ENCODE measurements at regions not wholly inside any gene's neighbourhood (a gene's known extent, or its start where the extent isn't known, plus 50 kb on each side); places are given as distances from the start of the nearest gene placed in this dataset.
A peak's percentile ranks its signal among the peaks of the same experiment; 100 is the strongest.
"Not testable (repeated sequence)": the region's sequence is repeated elsewhere in the genome, so short reads cannot be mapped to it uniquely, and the experiment has no call there.

GRCh38 chr3:11739706-11740105, 96.0 kb upstream of the VGLL4 start:
- DNase-seq: no peak

- no peak for DNase-seq
Measured at GRCh38 chr3:11739123-11739522, 95.4 kb upstream of the VGLL4 start.

GRCh38 chr3:11737742-11738141, 94.0 kb upstream of the VGLL4 start:
- DNase-seq: no peak

- no peak for DNase-seq
Measured at GRCh38 chr3:11736136-11736833, 92.6 kb upstream of the VGLL4 start.

GRCh38 chr3:11735638-11736037, 91.9 kb upstream of the VGLL4 start:
- DNase-seq: no peak

- not testable (repeated sequence) for DNase-seq
Measured at GRCh38 chr3:11735111-11735510, 91.4 kb upstream of the VGLL4 start.

- no peak for DNase-seq
Measured at GRCh38 chr3:11733914-11734313, 90.2 kb upstream of the VGLL4 start.

- DNase-seq: no peak
Measured at GRCh38 chr3:11727207-11727606, 83.5 kb upstream of the VGLL4 start.

- DNase-seq: no peak
Measured at GRCh38 chr3:11726146-11726545, 82.4 kb upstream of the VGLL4 start.

GRCh38 chr3:11725340-11725641, 81.6 kb upstream of the VGLL4 start:
- DNase-seq: not testable (repeated sequence)

GRCh38 chr3:11724615-11725339, 81.1 kb upstream of the VGLL4 start:
- DNase-seq: no peak

GRCh38 chr3:11721479-11721878, 77.8 kb upstream of the VGLL4 start:
- no peak for DNase-seq

GRCh38 chr3:11720917-11721411, 77.2 kb upstream of the VGLL4 start:
- no peak for DNase-seq

- peak; percentile 76 for DNase-seq
Measured at GRCh38 chr3:11720304-11720898, 76.7 kb upstream of the VGLL4 start.

GRCh38 chr3:11719406-11720303, 75.9 kb upstream of the VGLL4 start:
- peak; percentile 29 for DNase-seq

GRCh38 chr3:11718637-11719405, 75.1 kb upstream of the VGLL4 start:
- DNase-seq: peak; percentile 52

- DNase-seq: no peak
Measured at GRCh38 chr3:11717768-11718636, 74.3 kb upstream of the VGLL4 start.

GRCh38 chr3:11717301-11717700, 73.6 kb upstream of the VGLL4 start:
- DNase-seq: no peak

- DNase-seq: no peak
Measured at GRCh38 chr3:11716573-11717290, 73.0 kb upstream of the VGLL4 start.

GRCh38 chr3:11713171-11713570, 69.5 kb upstream of the VGLL4 start:
- DNase-seq: no peak

GRCh38 chr3:11712646-11713045, 68.9 kb upstream of the VGLL4 start:
- DNase-seq: no peak
